ENCODE measurements at regions not wholly inside any gene's neighbourhood (a gene's known extent, or its start where the extent isn't known, plus 50 kb on each side); places are given as distances from the start of the nearest gene placed in this dataset.

- H3K4me3 ChIP-seq, result no peak overlapping the region
- intact Hi-C loops (cut with DNase I), result no loop called here
- H3K4me1 ChIP-seq, result peaks cover 36% of the 10 kb centered on the region
- no peak overlapping the region for H3K27ac ChIP-seq
- DNase-seq (ENCODE audit: extremely low spot score in 2 of 2), result no peak
- H3K36me3 ChIP-seq, result no peaks in the 10 kb centered on the region
- H3K27me3 ChIP-seq, result no peaks in the 10 kb centered on the region
- TF ChIP-seq POLR2A (IDR thresholded peaks at IDR 0.05) (no peak), CTCF (IDR thresholded peaks at IDR 0.05) (no peak), POLR2AphosphoS5 (IDR thresholded peaks at IDR 0.05; ENCODE audit: insufficient read depth in 1 of 2, low read depth in 1 of 2) (no peak)
- H3K9me3 ChIP-seq, result no peaks in the 10 kb centered on the region
Measured at GRCh38 chr2:120600786-120601185, 134.9 kb upstream of the GLI2 start.

GRCh38 chr2:120601566-120601965, 134.1 kb upstream of the GLI2 start:
- no peak overlapping the region for H3K27ac ChIP-seq
- no peaks in the 10 kb centered on the region for H3K36me3 ChIP-seq
- H3K9me3 ChIP-seq, result no peaks in the 10 kb centered on the region
- intact Hi-C loops (cut with DNase I), result no loop called here
- peaks cover 28% of the 10 kb centered on the region for H3K4me1 ChIP-seq
- no peak overlapping the region for H3K4me3 ChIP-seq
- TF ChIP-seq CTCF (IDR thresholded peaks at IDR 0.05) (no peak), POLR2AphosphoS5 (IDR thresholded peaks at IDR 0.05; ENCODE audit: insufficient read depth in 1 of 2, low read depth in 1 of 2) (no peak), POLR2A (IDR thresholded peaks at IDR 0.05) (no peak)
- H3K27me3 ChIP-seq, result no peaks in the 10 kb centered on the region
- no peak for DNase-seq (ENCODE audit: extremely low spot score in 2 of 2)

GRCh38 chr2:120602251-120602650, 133.4 kb upstream of the GLI2 start:
- DNase-seq (ENCODE audit: extremely low spot score in 2 of 2), result no peak
- Histone ChIP-seq H3K27me3 (no peaks in the 10 kb centered on the region), H3K9me3 (no peaks in the 10 kb centered on the region), H3K36me3 (no peaks in the 10 kb centered on the region), H3K4me1 (peaks cover 21% of the 10 kb centered on the region), H3K4me3 (no peak overlapping the region), H3K27ac (no peak overlapping the region)
- TF ChIP-seq CTCF (IDR thresholded peaks at IDR 0.05) (no peak), POLR2AphosphoS5 (IDR thresholded peaks at IDR 0.05; ENCODE audit: insufficient read depth in 1 of 2, low read depth in 1 of 2) (no peak), POLR2A (IDR thresholded peaks at IDR 0.05) (no peak)
- intact Hi-C loops (cut with DNase I), result no loop called here

- DNase-seq (ENCODE audit: extremely low spot score in 2 of 2), result no peak
- intact Hi-C loops (cut with DNase I), result no loop called here
- H3K4me3 ChIP-seq, result no peak overlapping the region
- no peak for TF ChIP-seq POLR2A (IDR thresholded peaks at IDR 0.05)
- no peak for TF ChIP-seq CTCF (IDR thresholded peaks at IDR 0.05)
- TF ChIP-seq POLR2AphosphoS5 (IDR thresholded peaks at IDR 0.05; ENCODE audit: insufficient read depth in 1 of 2, low read depth in 1 of 2), result no peak
- no peaks in the 10 kb centered on the region for H3K27me3 ChIP-seq
- H3K4me1 ChIP-seq, result peaks cover 10% of the 10 kb centered on the region
- H3K27ac ChIP-seq, result no peak overlapping the region
- H3K9me3 ChIP-seq, result no peaks in the 10 kb centered on the region
- no peaks in the 10 kb centered on the region for H3K36me3 ChIP-seq
Measured at GRCh38 chr2:120604767-120605166, 130.9 kb upstream of the GLI2 start.

GRCh38 chr2:120605231-120605935, 130.3 kb upstream of the GLI2 start:
- Histone ChIP-seq H3K27ac (no peak overlapping the region), H3K4me3 (no peak overlapping the region), H3K4me1 (peaks cover 10% of the 10 kb centered on the region), H3K27me3 (no peaks in the 10 kb centered on the region), H3K9me3 (no peaks in the 10 kb centered on the region), H3K36me3 (no peaks in the 10 kb centered on the region)
- DNase-seq (ENCODE audit: extremely low spot score in 2 of 2), result no peak
- TF ChIP-seq POLR2A (IDR thresholded peaks at IDR 0.05) (no peak), POLR2AphosphoS5 (IDR thresholded peaks at IDR 0.05; ENCODE audit: insufficient read depth in 1 of 2, low read depth in 1 of 2) (no peak), CTCF (IDR thresholded peaks at IDR 0.05) (no peak)
- intact Hi-C loops (cut with DNase I), result no loop called here

Measured in vagina (tissue), 2 donors.